ENCODE measurements at regions not wholly inside any gene's neighbourhood (a gene's known extent, or its start where the extent isn't known, plus 50 kb on each side); places are given as distances from the start of the nearest gene placed in this dataset.

- Histone ChIP-seq H3K36me3 (ENCODE audit: insufficient read depth, low read length) (no peaks in the 10 kb centered on the region), H3K4me1 (ENCODE audit: insufficient read depth, low read length) (no peaks in the 10 kb centered on the region), H3K4me3 (ENCODE audit: low read depth in 1 of 2, low read length in 2 of 2) (no peak overlapping the region), H3K9ac (ENCODE audit: low read depth, low read length) (no peak overlapping the region), H3K27me3 (ENCODE audit: insufficient read depth, low read length, poor library complexity) (peaks cover 3% of the 10 kb centered on the region), H3K9me3 (ENCODE audit: insufficient read depth, low read length, severe bottlenecking) (no peaks in the 10 kb centered on the region), H3K4me2 (ENCODE audit: insufficient read depth, low read length) (no peak overlapping the region), H3K79me2 (ENCODE audit: insufficient read depth, low read length) (no peaks in the 10 kb centered on the region), H3K27ac (ENCODE audit: low read length) (no peak overlapping the region), H4K20me1 (ENCODE audit: insufficient read depth, low read length) (0 out of 2 replicates have a peak, but pooled peaks cover 2% of the 10 kb centered on the region), H2AFZ (ENCODE audit: low read depth, low read length) (no peak overlapping the region)
- TF ChIP-seq CTCF (IDR thresholded peaks at IDR 0.05; ENCODE audit: borderline replicate concordance, extremely low read depth, low read length, poor library complexity, severe bottlenecking) (no peak), EZH2 (IDR thresholded peaks at IDR 0.05; ENCODE audit: borderline replicate concordance, low read depth, low read length, severe bottlenecking) (no peak)
- no peak for ATAC-seq (ENCODE audit: insufficient read depth, low read depth)
- no peak for DNase-seq
Observed at GRCh38 chr3:40996827-40997710, 202.2 kb upstream of the CTNNB1 start.

- Histone ChIP-seq H3K9me3 (ENCODE audit: insufficient read depth, low read length, severe bottlenecking) (no peaks in the 10 kb centered on the region), H2AFZ (ENCODE audit: low read depth, low read length) (no peak overlapping the region), H3K9ac (ENCODE audit: low read depth, low read length) (no peak overlapping the region), H3K27me3 (ENCODE audit: insufficient read depth, low read length, poor library complexity) (peaks cover 3% of the 10 kb centered on the region), H4K20me1 (ENCODE audit: insufficient read depth, low read length) (0 out of 2 replicates have a peak, but pooled peaks cover 2% of the 10 kb centered on the region), H3K27ac (ENCODE audit: low read length) (no peak overlapping the region), H3K36me3 (ENCODE audit: insufficient read depth, low read length) (no peaks in the 10 kb centered on the region), H3K4me2 (ENCODE audit: insufficient read depth, low read length) (no peak overlapping the region), H3K79me2 (ENCODE audit: insufficient read depth, low read length) (no peaks in the 10 kb centered on the region), H3K4me3 (ENCODE audit: low read depth in 1 of 2, low read length in 2 of 2) (no peak overlapping the region), H3K4me1 (ENCODE audit: insufficient read depth, low read length) (no peaks in the 10 kb centered on the region)
- DNase-seq (no peak), ATAC-seq (ENCODE audit: insufficient read depth, low read depth) (no peak)
- TF ChIP-seq EZH2 (IDR thresholded peaks at IDR 0.05; ENCODE audit: borderline replicate concordance, low read depth, low read length, severe bottlenecking) (no peak), CTCF (IDR thresholded peaks at IDR 0.05; ENCODE audit: borderline replicate concordance, extremely low read depth, low read length, poor library complexity, severe bottlenecking) (no peak)
Observed at GRCh38 chr3:40997711-40998519, 201.4 kb upstream of the CTNNB1 start.

- Histone ChIP-seq H3K9me3 (ENCODE audit: insufficient read depth, low read length, severe bottlenecking) (no peaks in the 10 kb centered on the region), H3K36me3 (ENCODE audit: insufficient read depth, low read length) (no peaks in the 10 kb centered on the region), H3K27ac (ENCODE audit: low read length) (no peak overlapping the region), H3K79me2 (ENCODE audit: insufficient read depth, low read length) (no peaks in the 10 kb centered on the region), H3K4me2 (ENCODE audit: insufficient read depth, low read length) (no peak overlapping the region), H3K9ac (ENCODE audit: low read depth, low read length) (no peak overlapping the region), H4K20me1 (ENCODE audit: insufficient read depth, low read length) (0 out of 2 replicates have a peak, but pooled peaks cover 2% of the 10 kb centered on the region), H3K4me1 (ENCODE audit: insufficient read depth, low read length) (no peaks in the 10 kb centered on the region), H2AFZ (ENCODE audit: low read depth, low read length) (no peak overlapping the region), H3K27me3 (ENCODE audit: insufficient read depth, low read length, poor library complexity) (peaks cover 3% of the 10 kb centered on the region), H3K4me3 (ENCODE audit: low read depth in 1 of 2, low read length in 2 of 2) (no peak overlapping the region)
- no peak for TF ChIP-seq EZH2 (IDR thresholded peaks at IDR 0.05; ENCODE audit: borderline replicate concordance, low read depth, low read length, severe bottlenecking)
- no peak for TF ChIP-seq CTCF (IDR thresholded peaks at IDR 0.05; ENCODE audit: borderline replicate concordance, extremely low read depth, low read length, poor library complexity, severe bottlenecking)
- DNase-seq (no peak), ATAC-seq (ENCODE audit: insufficient read depth, low read depth) (no peak)
Observed at GRCh38 chr3:40999682-41000081, 199.6 kb upstream of the CTNNB1 start.

Measured in DND-41 (cell line).